Ecto neural progenitor cell (in vitro differentiated cells): ENCODE measurements at regions not wholly inside any gene's neighbourhood (a gene's known extent, or its start where the extent isn't known, plus 50 kb on each side); places are given as distances from the start of the nearest gene placed in this dataset.

Experiments used
- DNase-seq: peaks from one replicate; pipeline ENCODE4 v3.0.0-alpha.2; 2018; ENCODE audit warnings: low spot score

DNA sequence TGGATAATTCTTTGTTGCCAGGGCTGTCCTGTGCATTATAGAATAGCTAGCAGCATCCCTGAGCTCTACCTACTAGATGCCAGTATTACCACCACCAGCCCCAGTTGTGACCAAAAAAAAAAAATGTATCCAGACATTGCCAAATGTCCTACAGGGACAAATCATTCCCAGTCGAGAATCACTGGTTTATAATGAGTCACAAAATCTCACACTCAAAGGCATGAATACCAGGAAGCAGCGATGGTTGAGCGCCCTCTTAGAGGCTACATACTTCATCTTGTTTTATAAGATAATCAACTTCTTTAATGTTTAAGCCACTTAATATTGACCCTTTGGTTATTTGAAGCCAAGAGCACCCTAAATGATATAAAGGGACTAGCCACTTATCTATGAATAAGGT, 297.3 kb downstream of the DHX15 start:
- DNase-seq = no peak

DNA sequence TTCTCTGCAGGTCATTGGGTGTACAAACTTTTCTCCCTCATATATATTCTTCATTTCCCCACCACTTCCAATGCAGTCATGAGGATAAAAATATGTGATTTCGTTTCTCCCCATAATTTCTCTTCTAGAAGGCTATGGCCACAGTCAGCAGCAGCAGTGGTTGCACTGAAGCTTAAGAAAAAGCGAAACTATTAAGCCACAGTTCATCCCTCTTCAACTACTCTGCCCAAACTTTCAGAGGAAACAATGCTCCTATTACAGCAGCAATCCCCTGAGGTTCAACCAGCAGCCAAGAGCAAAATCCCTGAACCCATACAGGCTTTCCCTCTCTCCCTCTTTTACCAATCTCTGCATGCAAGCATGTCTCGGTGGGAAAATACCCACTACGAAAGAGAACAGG, 298.6 kb downstream of the DHX15 start:
- no peak for DNase-seq

DNA sequence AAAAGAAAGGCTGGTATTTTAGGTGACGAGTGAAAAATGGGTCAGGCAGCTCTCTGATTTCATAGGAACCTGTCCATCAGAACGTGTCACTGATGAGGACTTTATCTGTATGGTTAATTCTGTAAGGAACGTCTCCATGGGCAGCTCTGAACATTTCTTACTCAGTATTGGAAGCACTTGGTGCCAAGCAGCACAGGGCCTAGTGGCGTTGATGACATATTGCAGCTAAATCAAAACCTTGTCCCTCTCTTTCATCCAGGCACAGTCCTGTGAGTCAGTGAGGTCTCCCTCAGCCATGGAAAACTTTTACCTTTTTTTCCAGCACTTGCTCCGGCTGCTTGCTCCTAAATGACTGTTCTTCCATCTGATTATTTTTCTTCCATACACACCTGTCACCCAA, 301.9 kb downstream of the DHX15 start:
- no peak for DNase-seq

DNA sequence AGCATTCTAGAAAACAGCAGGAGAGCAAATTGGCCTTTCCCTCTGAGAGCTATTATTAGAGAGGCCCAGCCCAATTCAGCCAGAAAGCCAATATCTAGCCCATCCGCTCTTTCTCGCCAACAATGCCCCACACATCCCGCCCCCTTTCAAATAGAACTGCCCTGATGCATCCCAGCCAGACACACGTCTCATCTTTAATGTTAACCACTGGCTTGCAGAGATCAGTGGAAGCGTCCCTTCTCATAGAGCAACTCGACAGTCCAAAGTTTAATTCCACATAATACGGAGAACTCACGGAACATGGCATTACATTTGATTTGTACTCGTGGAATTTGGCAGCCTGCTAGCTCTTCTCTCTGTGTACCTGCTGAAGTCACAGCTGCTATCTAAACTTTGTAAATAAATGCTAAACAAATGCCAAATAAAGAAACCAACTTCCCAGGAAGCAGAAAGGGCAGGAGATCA, 304.4 kb downstream of the DHX15 start:
- no peak for DNase-seq

DNA sequence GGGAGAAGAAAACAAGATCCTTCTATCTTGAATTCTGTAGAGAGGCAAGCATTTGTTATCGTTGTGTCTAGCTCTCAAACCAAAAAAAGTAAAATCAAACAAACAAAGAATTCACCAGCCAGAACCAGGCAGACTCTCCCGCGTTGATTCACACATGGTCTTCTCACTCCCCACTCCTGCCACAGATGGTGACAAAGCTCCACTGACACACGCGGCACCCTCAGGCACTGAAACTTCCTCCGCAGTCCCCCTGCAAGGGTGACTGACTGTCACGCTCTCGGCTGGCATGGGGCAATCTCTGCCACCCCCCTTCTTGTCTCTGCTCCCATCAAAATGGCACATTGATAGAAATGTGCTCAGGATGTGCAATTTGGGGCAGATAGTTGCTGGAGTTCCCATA, 304.9 kb downstream of the DHX15 start:
- DNase-seq = no peak

DNA sequence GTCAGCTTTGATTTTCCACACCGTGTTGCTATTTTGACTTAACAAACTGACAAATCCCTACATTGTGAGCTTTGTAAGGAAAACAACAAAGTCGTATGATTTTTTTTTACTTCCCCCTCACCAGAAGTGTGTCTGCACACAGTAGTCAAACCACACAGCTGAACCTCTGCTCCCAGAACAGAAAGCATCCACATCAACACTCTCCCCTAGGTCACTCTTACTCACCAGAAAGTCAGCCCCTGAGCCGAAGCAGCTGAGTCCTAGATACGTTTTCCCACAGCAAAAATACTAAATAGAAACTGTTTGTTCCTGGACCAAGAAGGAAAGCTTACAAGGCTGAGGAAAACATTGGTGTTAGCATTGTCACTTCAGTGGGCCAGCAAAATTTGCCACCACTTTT, 305.7 kb downstream of the DHX15 start:
- DNase-seq = no peak

DNA sequence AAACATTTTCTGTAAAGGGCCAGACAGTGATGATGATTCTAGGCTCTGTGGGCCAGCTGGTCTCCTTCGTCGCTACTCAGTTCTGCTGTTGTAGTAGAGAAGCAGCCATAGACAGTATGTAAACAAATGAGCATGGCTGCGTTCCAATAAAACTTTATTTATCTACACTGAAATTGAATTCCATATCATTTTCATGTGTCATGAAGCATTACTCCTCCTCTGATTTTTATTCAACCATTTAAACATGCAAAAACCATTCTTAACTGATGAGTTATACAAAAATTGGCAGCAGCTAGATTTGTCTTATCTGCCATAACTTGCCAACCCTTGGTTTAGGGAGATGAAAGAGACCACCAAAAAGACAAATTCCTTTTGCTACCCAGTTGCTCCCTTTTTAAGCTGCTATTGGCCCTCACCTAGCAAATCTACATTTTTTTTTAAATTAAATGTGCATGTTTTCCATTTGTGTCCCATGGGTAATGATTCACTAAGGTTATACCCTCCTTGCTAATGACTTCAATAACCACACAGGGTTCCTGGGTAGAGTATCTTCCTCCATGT, 309.9 kb downstream of the DHX15 start:
- DNase-seq = no peak

DNA sequence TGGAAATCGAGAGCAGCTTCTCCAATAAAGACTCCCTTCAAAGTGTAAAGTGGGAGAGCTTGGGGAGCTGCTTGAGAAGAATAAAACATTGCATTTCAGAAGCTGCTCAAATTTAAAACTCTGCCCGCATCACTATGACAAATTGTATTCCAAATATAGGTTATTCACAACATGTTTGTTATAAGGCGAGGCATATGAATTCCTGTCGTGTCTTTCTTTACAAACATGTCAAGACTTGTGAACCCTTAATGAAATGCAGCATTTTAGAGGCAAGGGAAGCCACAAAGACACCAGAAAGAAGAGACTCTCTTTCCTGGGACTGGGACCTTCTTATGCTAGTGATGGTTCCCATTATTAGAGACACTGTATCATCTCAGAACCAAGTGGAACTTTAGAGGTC, 311.2 kb downstream of the DHX15 start:
- no peak for DNase-seq

DNA sequence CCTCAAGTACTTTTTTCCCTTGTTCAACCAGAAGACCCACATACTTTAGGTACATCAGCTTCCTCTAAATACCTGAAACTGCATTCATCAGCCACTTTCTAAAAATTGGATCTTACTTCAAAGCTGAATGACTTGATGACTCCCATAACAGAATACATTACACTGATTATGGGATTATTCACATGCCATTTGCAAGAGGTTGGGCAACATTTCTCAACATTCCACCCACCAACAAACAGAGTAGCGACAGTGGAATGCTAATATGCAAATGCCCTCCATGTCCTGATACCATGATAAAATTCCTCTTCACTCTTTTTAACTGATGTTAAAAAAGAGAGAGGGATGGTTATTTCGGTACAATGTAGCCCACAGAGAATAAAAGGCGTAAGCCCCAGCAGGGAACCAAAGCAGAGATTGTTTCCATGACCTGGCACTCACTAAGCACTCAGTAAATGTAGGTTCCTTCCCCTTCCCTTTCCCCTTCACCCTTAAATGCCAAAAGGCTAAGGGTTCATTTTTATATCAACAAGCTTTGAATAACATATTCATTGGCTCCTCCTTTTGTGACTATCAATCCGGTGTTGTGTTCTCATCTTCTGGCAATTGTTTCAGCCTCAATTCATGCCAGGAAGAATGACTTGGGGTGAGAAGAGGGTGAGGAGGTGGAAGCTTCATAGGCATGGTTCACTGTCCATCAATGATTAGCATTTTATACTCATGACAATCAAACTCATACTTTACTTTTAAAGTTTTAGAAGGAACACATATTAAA, 317.2 kb downstream of the DHX15 start:
- DNase-seq = no peak

DNA sequence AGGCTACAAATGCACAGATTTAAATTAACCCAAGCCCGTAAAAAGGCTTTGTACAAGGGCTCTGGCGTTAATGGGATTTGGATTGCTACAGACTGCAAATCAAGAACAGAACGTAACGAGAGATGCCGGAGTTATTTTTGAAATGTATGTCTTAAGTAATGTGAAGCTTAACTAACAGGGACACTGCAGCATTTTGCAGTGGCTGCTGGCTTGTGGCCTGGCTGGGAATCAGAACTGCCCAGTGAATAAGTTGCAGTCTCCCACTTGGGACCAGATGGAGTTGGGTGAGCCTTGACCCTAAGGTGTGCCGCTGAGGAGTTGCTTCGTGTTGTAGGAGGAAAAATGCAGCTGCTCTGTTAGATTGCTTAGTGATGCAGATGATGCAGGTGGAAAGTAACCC, 318.4 kb downstream of the DHX15 start:
- DNase-seq = no peak

DNA sequence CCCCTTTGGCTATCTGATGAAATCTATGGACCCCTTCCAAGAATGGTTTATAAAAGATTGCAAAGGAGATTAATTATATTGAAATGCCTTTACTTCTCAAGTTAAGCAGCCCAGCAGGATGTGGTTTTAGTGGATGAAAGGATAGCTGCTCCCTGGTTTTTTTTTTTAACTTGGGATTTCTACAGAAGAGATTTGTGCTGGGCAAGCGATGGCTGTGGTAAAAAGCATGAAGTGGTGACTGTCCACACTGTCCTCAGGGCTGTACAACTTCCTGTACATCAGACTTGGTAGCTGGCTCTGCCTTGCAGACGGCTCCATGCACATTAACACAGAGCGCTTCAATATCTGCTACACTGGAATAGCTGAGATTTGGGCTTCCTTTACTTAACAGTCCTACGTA, 321.7 kb downstream of the DHX15 start:
- DNase-seq = no peak

DNA sequence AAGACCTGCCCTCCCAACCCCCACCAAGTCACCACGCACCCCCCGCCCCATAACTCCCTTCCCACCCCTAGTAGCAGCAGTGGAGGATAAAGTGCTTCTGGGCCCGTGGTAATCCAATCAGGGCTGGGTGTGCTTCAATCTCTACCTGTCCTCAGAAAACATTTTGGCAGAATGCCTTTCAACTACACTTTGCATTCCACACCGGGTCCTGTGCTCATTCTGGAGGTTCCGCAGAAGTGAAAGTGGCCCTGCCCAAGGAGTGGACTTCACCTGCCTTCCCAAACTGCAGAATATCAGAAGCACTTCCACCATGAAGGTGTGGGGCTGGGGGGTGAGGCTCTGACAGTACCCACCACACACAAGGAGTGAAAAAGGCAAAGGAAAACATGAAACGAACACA, 322.3 kb downstream of the DHX15 start:
- no peak for DNase-seq

DNA sequence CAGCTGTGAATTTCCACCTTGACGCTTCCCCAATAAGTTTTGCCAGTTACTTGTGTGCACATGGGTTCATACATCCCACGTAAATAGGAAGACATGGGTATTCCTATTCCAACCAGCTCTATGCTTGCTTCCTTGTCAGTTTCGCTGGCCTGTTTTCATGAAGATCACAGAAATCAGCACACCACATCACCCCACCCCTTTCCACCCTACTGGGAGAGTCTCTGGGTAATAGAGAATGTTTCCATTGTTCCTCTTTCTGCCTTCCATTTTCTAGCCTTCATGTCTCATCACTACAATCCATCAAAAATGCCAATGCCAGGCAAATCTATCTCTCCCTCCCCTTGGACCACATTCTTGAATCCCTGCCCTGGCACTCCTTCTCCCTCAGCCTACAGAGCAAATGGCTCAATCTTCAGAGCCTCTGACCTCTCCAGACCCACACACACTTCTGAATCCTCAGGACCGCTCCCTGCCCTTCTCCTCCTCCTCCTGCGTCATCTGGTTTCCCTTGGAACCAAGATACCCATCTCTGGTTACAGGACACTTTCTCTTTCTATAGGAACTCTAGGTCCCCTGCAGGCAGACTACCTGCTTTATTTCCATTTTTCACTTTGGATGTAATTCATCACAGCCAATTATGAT, 323.3 kb downstream of the DHX15 start:
- DNase-seq = no peak

DNA sequence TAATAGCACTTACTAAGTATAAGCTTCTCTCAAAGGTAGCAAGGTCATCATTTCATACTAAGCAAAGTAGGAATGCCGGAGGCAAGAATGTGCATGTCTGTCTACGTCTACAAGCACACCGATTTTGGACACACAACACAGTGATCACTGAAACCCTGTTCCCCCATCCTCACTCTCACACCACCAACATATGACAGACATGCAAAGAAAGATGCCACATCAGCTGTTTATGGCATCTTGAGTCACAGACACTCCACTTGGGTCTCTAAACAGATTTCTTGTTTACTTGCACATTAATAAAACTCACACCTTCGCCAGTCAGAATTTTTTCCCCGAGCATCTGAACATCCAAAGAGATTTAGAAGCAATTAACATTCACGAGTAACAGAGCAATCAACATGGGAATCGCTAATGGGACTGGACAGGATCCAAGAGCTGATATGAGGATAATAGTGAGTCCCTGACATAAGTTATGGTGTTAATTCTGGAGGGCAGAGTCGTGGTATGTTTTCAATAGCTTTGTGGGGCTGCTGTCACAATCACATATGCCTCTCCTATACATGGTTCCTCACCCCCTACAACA, 324.1 kb downstream of the DHX15 start:
- DNase-seq = no peak

DNA sequence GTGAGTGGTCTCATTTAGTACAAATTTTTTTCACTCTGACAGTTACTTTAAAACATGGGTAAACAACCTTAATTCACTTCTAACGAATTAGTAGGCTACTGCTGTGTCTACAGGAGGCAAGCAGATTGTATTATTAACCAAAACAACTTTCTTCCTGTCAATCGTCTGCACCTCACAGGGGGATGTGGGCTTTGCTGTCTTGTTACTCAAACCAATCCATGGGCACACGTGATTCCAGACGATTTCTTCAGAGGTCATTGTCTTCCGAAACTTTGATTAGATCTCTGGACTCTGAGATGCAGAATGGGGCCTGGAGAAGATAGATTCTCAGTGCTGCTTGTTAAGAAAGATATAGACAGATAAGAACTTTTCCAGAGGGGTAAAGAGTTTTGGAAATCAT, 327.8 kb downstream of the DHX15 start:
- DNase-seq = no peak

DNA sequence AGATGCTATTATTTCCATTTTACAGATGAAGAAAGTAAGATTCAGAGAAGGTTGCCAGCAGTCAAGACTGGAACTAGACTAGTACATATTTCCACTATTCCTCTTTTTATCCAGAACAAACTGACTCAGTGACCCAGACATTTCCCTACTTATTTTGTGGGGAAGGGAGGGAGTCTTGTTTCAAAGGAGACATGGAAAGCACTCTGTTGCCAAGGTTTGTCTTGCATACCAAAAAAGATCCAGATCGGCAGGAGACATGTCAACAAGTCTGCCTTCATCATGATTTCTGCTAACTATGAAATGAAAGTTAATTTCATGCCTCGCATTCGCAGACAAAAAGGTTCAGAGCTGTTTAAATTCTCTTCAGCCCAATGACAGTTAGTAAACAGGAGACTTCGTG, 328.3 kb downstream of the DHX15 start:
- DNase-seq = no peak

DNA sequence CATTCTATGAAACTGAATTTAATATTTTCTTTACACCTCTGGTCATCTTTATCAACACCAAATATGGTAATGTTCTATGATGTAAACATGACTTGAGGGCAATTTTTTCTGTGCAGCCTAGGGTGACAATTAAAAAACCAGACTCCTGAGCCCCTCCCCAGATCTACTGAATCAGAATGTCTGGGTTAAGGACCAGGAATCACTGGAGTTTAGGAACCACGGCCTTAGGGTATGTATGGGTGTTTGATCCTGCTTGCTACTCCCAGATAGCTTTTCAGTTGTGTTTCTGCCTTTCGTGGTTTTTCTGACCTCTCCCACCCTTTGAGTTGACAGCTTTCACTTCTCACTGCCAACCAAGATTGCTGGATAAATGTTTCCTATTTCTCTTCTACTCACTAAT, 332.2 kb downstream of the DHX15 start:
- no peak for DNase-seq

DNA sequence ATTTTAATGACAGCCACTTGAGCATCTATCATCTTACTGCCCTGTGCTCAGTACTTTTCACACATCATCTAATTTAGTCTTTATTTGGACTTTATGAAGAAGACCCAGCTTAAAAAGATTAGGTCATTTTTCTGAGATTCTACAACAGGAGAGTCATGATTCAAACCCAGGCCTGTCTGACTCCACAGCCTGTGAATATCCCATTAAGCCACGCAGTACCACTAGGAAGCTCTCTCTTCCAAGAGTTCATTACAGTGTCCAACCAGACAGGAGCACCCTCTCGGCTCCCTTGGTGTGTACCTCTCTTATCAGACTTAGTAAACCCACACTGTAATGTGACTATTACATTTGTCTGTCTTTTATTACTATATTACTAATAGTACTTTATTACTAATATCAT, 332.8 kb downstream of the DHX15 start:
- no peak for DNase-seq

DNA sequence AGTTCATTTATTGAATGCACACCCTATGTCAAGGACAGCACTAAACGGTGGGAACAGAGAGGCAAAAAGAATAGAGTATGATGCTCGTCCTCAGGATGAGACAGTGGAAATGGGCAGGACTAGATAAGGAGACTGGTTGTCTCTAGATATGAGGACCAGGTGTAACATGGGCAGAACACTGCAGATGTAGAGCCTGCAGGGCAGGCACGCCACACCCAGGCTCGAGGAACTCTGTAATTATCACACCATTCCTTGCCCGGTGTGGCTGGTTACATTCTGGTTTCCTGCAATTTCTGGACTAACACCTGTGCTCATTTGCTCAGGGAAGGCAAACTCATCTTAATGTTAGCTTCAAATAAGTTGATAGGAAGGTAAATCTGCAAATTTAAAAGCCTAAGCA, 334.4 kb downstream of the DHX15 start:
- no peak for DNase-seq

DNA sequence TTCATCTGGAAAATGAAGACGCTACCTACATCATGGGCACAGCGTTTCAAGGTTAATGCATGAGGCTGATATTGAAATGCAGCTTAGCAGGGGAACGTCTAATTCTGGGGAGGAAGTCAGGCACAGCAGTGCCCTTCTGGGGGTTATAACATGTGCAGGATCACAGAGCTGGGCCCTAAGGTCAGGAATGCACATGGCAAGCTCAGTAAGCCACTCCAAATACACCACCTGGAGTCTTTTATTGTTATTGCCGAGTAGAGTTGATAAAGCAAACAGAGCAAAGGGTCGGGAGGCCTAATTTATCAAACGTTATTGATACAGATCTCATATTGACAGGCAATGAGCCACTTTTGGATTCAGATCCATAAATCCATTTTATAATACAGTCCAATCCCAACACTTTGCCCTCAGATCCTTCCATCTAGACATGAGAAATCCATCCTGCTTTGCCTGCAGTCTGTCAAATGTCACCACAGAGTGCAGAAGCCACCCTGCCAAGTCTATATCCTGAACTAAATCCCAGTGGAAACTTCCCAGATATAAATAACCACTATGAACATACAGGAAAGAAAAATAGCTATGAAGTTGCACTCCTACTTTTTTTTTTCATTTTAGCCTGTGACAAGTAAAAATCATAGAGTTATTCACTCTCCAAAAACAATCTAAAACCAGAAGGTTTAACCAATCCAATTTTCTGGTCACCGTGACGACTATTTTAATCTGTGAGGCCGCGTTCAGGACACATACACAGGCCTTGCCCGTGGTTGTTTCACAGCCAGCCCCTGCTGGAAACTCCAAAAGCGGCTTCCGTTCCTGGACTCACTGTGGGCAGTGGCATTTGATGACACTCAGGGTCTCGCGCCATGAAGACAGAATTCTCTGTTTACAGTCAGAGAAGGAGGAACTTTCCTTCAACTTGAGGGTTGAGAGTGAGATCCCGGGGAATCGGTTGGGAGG, 335.4 kb downstream of the DHX15 start:
- DNase-seq = no peak

DNA sequence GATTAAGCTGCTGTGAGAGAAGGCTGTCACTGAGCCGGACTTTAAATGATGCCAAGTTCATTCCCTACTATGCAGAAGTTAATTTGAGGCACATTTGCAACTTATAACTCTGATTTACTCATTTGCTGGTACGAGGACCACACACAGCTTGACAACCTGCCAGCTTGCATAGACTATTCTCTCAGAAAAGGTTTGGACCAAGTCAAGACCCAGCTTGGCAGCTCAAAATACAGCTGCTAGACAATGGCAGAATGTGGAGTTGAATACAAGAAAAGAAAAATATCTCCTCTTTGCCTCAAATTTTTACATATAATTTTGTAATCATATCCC, 338.9 kb downstream of the DHX15 start:
- no peak for DNase-seq
